Tongue (tissue), 2 donors: ENCODE measurements at regions not wholly inside any gene's neighbourhood (a gene's known extent, or its start where the extent isn't known, plus 50 kb on each side); places are given as distances from the start of the nearest gene placed in this dataset. TPM values are rescaled to one million over a fixed set of nuclear protein-coding genes. Genes with fewer than 3 reads are reported as not detected.
"Not testable (repeated sequence)": the region's sequence is repeated elsewhere in the genome, so short reads cannot be mapped to it uniquely, and the experiment has no call there.

Source experiments
- DNase-seq: peaks from one replicate; pipeline ENCODE4 v3.0.0-alpha.2; 2015
- small RNA-seq: library from RNA; depleted of rRNA; stranded (forward); fragments of <200 nt; gene quantifications from one replicate; pipeline ENCODE3, GENCODE V24; 2014; ENCODE audit warnings: low replicate concordance

- peak; percentile 67 for DNase-seq
Observed at GRCh38 chr5:179407191-179408175, 62.2 kb upstream of the ADAMTS2 start.

DNA sequence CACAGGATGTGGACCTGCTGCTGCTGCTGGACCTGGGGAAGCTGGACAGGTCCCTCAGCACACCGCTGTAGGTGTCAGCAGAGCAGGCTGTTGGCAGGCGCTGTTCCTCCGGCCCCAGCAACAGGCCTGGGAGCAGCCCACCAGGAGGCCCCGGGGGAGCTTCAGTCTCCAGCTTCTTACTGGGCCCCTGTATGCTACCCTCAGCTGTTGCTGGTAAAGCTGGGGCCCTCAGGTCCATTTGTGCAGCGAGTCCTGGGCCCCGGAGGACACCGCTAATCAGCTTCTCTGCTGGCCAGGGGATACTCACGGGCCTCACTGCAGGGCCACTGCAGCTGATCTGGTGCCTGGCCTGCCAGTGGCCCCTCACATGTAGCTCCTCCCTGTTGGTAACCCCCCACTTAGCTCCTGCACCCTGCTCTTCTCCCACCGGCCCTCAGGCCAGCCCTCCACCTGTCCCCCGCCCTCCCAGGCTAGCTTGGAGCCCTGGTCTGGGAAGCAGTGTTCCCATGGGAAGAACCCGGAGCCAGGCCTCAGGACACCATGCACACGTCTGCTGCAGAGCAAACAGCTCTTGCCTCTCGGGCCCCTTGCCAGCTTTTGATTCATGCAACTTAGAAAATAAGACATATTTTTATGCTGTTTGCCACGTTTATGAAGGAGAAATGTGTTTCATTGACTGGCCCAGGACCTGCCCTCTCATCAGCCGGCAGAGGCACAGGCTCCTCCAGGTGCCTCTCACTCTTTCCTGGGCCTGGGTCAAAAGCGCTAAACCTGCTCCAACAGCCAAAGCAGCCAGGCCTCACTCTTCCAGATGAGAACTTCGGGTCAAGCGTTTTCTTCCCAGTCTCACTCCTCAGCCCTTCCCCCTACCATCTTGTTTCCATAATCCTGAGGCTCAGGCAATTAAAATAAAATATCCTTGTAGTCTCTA, 61.0 kb upstream of the ADAMTS2 start:
- DNase-seq = peak; percentile 85

DNA sequence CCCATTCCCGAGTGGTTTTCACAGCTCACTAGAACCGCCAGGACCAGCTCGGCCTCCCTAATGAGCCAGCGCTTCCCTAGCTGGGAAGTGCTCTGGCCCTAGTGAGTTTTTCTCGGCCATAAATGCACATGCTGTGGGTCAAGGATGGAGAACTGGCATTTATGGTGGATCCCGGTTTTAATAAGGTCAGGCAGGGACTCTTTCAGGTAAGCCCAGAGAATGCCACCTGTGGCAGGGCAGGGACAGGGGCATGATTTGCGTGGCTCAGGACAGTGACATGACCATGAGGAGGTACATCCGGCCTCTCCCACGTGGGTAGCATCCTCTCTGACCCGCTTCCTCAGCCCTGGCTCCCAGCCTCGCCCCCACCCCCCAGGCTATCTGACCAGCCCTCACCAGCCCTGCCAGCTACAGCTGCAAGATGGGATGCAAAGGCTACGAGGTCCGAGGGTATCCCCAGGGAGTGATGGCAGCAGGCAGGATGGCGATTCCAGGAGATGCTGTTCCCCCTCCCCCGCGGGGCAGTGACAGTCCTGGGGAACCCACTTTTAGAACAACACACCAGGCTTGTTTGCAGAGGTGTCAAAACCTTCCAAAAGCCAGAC, 60.3 kb upstream of the ADAMTS2 start:
- no peak for DNase-seq

DNA sequence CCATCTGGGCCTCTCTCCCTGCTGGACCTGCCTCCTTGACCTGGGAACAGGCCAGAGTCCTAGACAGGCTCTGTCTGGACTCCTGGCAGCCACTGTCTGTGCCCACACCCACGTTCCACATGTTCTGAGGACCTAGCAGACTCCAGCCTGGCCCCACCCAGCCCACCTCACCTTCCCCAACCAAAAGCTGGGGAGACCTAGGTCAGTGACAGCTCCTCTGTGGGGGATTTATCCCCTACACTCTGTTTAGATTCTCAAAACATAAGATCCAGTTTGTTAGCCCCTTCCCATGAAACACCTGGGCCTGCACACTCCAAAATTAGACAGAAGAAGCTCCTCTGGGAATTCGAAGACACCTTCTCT, 59.8 kb upstream of the ADAMTS2 start:
- DNase-seq = no peak

- DNase-seq = no peak
Observed at GRCh38 chr5:179404321-179405053, 59.2 kb upstream of the ADAMTS2 start.

GRCh38 chr5:179403426-179404147, 58.3 kb upstream of the ADAMTS2 start:
- DNase-seq = no peak

- not testable (repeated sequence) for DNase-seq
Observed at GRCh38 chr5:179400435-179400834, 55.2 kb upstream of the ADAMTS2 start.

- no peak for DNase-seq
Observed at GRCh38 chr5:179400020-179400419, 54.8 kb upstream of the ADAMTS2 start.

GRCh38 chr5:179399327-179399726, 54.1 kb upstream of the ADAMTS2 start:
- not testable (repeated sequence) for DNase-seq

GRCh38 chr5:179397516-179397915, 52.3 kb upstream of the ADAMTS2 start:
- DNase-seq = no peak

Small RNA genes lying in the stretch of these regions (small RNA-seq; reads per million reads assigned to genes)
- not detected for gene RF00015
